ENCODE measurements at regions not wholly inside any gene's neighbourhood (a gene's known extent, or its start where the extent isn't known, plus 50 kb on each side); places are given as distances from the start of the nearest gene placed in this dataset.

- H3K27me3 ChIP-seq (replicated peaks in 1 of 4; ENCODE audit: control insufficient read depth in 3 of 4, extremely low read depth in 1 of 4, insufficient read depth in 3 of 4, low read length in 3 of 4), result no peaks in the 10 kb centered on the region
- no peak overlapping the region for H3K18ac ChIP-seq (ENCODE audit: extremely low read depth, low read length)
- no peak overlapping the region for H3K14ac ChIP-seq (ENCODE audit: insufficient read length)
- ChIA-PET POLR2A (ENCODE audit: partially characterized antibody) (no interaction called here), CTCF (ENCODE audit: partially characterized antibody) (interaction anchor here (0.7 to 4.1 kb wide), 3 partner anchors 13 to 863 kb away, joined by 3 to 15 read pairs (median 5); no protein-coding TSS in a partner anchor)
- no peaks in the 10 kb centered on the region; a peak in 1 of 7 replicates for H3K4me1 ChIP-seq (replicated peaks in 1 of 4; ENCODE audit: control insufficient read depth in 3 of 4, insufficient read depth in 4 of 4, low read length in 3 of 4)
- no peaks in the 10 kb centered on the region for H3K23me2 ChIP-seq (ENCODE audit: low read depth, low read length)
- no peak for TF ChIP-seq BRCA1 (IDR thresholded peaks at IDR 0.05; ENCODE audit: low read depth, low read length)
- no peak for TF ChIP-seq GTF2F1 (IDR thresholded peaks at IDR 0.05; ENCODE audit: borderline replicate concordance, low read depth, low read length)
- TF ChIP-seq, protein P1, sequence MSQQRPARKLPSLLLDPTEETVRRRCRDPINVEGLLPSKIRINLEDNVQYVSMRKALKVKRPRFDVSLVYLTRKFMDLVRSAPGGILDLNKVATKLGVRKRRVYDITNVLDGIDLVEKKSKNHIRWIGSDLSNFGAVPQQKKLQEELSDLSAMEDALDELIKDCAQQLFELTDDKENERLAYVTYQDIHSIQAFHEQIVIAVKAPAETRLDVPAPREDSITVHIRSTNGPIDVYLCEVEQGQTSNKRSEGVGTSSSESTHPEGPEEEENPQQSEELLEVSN (IDR thresholded peaks at IDR 0.05), result no peak
- no peak for TF ChIP-seq HDAC6 (IDR thresholded peaks at IDR 0.05; ENCODE audit: low read depth, low read length)
- no peak overlapping the region for H4K8ac ChIP-seq (ENCODE audit: extremely low read depth, insufficient read depth, low read length)
- no peak overlapping the region for H3K4me2 ChIP-seq (ENCODE audit: insufficient read depth in 1 of 2, low read depth in 2 of 2, low read length in 2 of 2)
- WGBS, 2 experiments (ENCODE audit: extremely low coverage in 1 of 2, insufficient coverage in 1 of 2, insufficient read length in 1 of 2, insufficient replicate concordance in 2 of 2, low coverage in 1 of 2, low lambda C conversion rate in 2 of 2, missing lambda C conversion rate in 1 of 2), result 83% methylated on average over 2 of the region's 2 CpGs; no CpG with 5 or more reads in 1 of the 2 experiments
- H2BK12ac ChIP-seq (ENCODE audit: low read depth, low read length), result no peak overlapping the region
- H4K20me1 ChIP-seq (replicated peaks in 1 of 2; ENCODE audit: control insufficient read depth in 1 of 2, insufficient read depth in 2 of 2, low read length in 2 of 2), result no peaks in the 10 kb centered on the region
- H3K9me3 ChIP-seq (ENCODE audit: insufficient read depth in 2 of 2, low read depth in 1 of 2, low read length in 1 of 2), result no peaks in the 10 kb centered on the region
- H3K27ac ChIP-seq (ENCODE audit: low read depth, low read length), result no peak overlapping the region
- FAIRE-seq (no peak), DNase-seq (ENCODE audit: low read depth in 1 of 2, low spot score in 2 of 2) (no peak)
- no peaks in the 10 kb centered on the region for H3K79me1 ChIP-seq (ENCODE audit: low read depth, low read length)
- no peak overlapping the region for H3K4ac ChIP-seq (replicated peaks; ENCODE audit: insufficient read length, low read depth, low read length)
- H2AK5ac ChIP-seq (ENCODE audit: low read depth, low read length), result no peak overlapping the region
- H3K79me2 ChIP-seq (ENCODE audit: control insufficient read depth in 1 of 2, insufficient read depth in 2 of 2, low read length in 2 of 2), result no peaks in the 10 kb centered on the region
- H3K4me3 ChIP-seq (ENCODE audit: extremely low read depth in 1 of 4, insufficient read depth in 2 of 4, low read depth in 3 of 4, low read length in 4 of 4), result no peak overlapping the region
- H3K9ac ChIP-seq (replicated peaks in 1 of 4; ENCODE audit: extremely low read depth in 1 of 4, low read depth in 3 of 4, low read length in 3 of 4), result no peak overlapping the region
- H3K56ac ChIP-seq (replicated peaks; ENCODE audit: insufficient read length, low read depth, low read length), result no peak overlapping the region
- H3K36me3 ChIP-seq (ENCODE audit: control insufficient read depth in 2 of 4, insufficient read depth in 4 of 4, low read length in 3 of 4), result no peaks in the 10 kb centered on the region
- H3K23ac ChIP-seq (ENCODE audit: insufficient read length), result no peak overlapping the region
- H2BK15ac ChIP-seq (ENCODE audit: low read length), result no peak overlapping the region
- H2BK120ac ChIP-seq (replicated peaks; ENCODE audit: low read depth, low read length), result no peak overlapping the region
- H2BK5ac ChIP-seq (ENCODE audit: low read depth, low read length), result no peak overlapping the region
- no peak overlapping the region for H4K5ac ChIP-seq (ENCODE audit: insufficient read length, low read depth, low read length)
- no peak overlapping the region for H2BK20ac ChIP-seq (ENCODE audit: low read length)
- H4K91ac ChIP-seq (replicated peaks; ENCODE audit: insufficient read length, low read length), result no peak overlapping the region
- no peak overlapping the region for H2AFZ ChIP-seq (ENCODE audit: low read length)
These were observed 922.8 kb upstream of the MAP3K7 start for GRCh38 chr6:91509711-91510110.

Data from H1 (cell line).